BE2C (cell line): ENCODE measurements at regions not wholly inside any gene's neighbourhood (a gene's known extent, or its start where the extent isn't known, plus 50 kb on each side); places are given as distances from the start of the nearest gene placed in this dataset.

Experiments used
- DNase-seq: peaks from one replicate; pipeline ENCODE4 v3.0.0-alpha.2; 2020
- H3K27me3 ChIP-seq: fragments of 250-450 bp; sonication (Bioruptor Pico); 2 replicates; pipeline ENCODE4 v1.5.1; 2020; ENCODE audit warnings: mild to moderate bottlenecking
- H3K36me3 ChIP-seq: fragments of 250-450 bp; sonication (Bioruptor Pico); 2 replicates; pipeline ENCODE4 v1.5.1; 2020; ENCODE audit warnings: mild to moderate bottlenecking
- H3K4me1 ChIP-seq: fragments of 250-450 bp; sonication (Bioruptor Pico); 2 replicates; pipeline ENCODE4 v1.5.1; 2020
- H3K4me3 ChIP-seq: 2 replicates; pipeline ENCODE4 v1.5.1; 2011; ENCODE audit warnings: low read depth, low read length
- H3K9me3 ChIP-seq: fragments of 250-450 bp; sonication (Bioruptor Pico); 2 replicates; pipeline ENCODE4 v1.5.1; 2020
- TF ChIP-seq, protein P1 (sequence below): IDR thresholded peaks from 2 replicates; pipeline ENCODE4 v1.5.1; 2012; ENCODE audit warnings: mild to moderate bottlenecking, low read depth, low read length

- Histone ChIP-seq H3K36me3 (no peaks in the 10 kb centered on the region), H3K4me1 (no peaks in the 10 kb centered on the region), H3K4me3 (no peak overlapping the region), H3K27me3 (0 out of 2 replicates have a peak, but pooled peaks cover 5% of the 10 kb centered on the region), H3K9me3 (no peaks in the 10 kb centered on the region)
- TF ChIP-seq, protein P1, sequence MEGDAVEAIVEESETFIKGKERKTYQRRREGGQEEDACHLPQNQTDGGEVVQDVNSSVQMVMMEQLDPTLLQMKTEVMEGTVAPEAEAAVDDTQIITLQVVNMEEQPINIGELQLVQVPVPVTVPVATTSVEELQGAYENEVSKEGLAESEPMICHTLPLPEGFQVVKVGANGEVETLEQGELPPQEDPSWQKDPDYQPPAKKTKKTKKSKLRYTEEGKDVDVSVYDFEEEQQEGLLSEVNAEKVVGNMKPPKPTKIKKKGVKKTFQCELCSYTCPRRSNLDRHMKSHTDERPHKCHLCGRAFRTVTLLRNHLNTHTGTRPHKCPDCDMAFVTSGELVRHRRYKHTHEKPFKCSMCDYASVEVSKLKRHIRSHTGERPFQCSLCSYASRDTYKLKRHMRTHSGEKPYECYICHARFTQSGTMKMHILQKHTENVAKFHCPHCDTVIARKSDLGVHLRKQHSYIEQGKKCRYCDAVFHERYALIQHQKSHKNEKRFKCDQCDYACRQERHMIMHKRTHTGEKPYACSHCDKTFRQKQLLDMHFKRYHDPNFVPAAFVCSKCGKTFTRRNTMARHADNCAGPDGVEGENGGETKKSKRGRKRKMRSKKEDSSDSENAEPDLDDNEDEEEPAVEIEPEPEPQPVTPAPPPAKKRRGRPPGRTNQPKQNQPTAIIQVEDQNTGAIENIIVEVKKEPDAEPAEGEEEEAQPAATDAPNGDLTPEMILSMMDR: no peak
- no peak for DNase-seq
Observed at GRCh38 chr11:71076525-71077304, 175.7 kb downstream of the SHANK2 start.

DNA sequence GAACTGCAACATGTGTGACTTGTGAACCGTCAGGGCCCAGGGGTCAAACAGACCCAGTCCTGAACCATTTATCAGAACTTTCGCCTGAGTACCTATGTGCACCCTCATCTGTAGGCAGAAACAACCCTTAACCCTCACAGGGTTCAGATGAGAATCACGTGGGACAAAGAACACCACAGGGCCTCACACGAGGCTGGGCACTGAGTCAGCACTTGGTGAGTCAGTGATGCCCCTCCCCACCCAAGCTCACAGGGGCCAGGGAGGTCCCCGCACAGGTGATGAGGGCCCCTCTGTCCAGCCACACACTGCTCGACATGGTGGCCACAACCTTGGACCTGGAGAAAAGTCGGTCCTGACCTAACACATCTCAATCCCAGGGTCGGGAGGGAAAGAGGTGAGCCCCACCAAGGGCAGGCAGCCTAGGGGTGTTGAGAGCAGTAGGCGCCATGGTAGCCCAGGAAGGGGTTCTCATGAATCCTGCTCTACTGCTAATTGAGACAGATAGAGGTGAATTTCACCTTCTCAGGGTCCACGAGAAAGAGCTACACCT, 176.4 kb downstream of the SHANK2 start:
- H3K27me3 ChIP-seq: 0 out of 2 replicates have a peak, but pooled peaks cover 5% of the 10 kb centered on the region

GRCh38 chr11:71075116-71075720, 177.2 kb downstream of the SHANK2 start:
- Histone ChIP-seq H3K9me3 (no peaks in the 10 kb centered on the region), H3K27me3 (0 out of 2 replicates have a peak, but pooled peaks cover 5% of the 10 kb centered on the region), H3K4me3 (no peak overlapping the region), H3K4me1 (no peaks in the 10 kb centered on the region), H3K36me3 (no peaks in the 10 kb centered on the region)
- DNase-seq: no peak
- TF ChIP-seq, protein P1: no peak

More for the DNA sequence above, 176.4 kb downstream of the SHANK2 start:
- Histone ChIP-seq H3K4me1 (no peaks in the 10 kb centered on the region), H3K36me3 (no peaks in the 10 kb centered on the region), H3K9me3 (no peaks in the 10 kb centered on the region), H3K4me3 (no peak overlapping the region)
- no peak for DNase-seq
- TF ChIP-seq, protein P1: no peak

DNA sequence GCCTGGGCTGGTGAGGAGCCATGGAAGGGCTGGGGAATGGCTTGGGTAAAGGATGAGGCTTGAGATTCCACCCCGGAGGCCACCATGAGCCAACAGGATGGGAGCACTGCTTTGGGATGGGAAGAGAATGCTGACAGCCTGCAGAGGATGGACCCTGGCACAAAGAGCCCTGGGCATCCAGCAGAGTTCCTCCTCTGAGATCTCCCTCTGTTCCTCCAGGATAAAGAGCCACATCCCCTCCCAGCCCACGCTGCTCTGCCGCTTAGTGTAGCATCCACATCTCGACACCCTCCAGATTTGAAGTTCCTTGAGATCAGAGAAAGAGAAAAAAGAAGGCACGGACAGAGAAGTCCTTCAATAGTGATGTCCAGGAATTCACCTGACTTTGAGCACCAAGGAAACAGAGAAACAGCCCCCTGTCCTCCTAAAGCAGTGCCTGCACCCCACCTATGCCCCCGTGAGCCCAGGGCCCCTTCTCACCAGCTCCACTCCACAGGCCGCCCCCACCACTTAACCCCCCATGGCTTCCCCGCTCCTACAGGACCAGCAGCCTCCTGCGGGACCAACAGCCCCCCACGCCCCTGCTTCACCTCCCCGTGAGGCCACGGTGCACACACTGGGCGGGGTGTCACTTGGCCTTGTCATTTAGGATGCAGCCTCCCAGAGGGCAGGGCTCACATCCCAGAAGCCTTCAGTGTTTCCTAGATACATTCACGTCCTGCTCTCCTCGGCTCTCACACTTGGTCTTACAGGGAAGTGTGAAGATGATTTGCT, 180.5 kb downstream of the SHANK2 start:
- H3K27me3 ChIP-seq: 0 out of 2 replicates have a peak, but pooled peaks cover 5% of the 10 kb centered on the region
- no peaks in the 10 kb centered on the region for H3K4me1 ChIP-seq
- TF ChIP-seq, protein P1: no peak
- no peak overlapping the region for H3K4me3 ChIP-seq
- no peak for DNase-seq
- H3K36me3 ChIP-seq: no peaks in the 10 kb centered on the region
- H3K9me3 ChIP-seq: no peaks in the 10 kb centered on the region

DNA sequence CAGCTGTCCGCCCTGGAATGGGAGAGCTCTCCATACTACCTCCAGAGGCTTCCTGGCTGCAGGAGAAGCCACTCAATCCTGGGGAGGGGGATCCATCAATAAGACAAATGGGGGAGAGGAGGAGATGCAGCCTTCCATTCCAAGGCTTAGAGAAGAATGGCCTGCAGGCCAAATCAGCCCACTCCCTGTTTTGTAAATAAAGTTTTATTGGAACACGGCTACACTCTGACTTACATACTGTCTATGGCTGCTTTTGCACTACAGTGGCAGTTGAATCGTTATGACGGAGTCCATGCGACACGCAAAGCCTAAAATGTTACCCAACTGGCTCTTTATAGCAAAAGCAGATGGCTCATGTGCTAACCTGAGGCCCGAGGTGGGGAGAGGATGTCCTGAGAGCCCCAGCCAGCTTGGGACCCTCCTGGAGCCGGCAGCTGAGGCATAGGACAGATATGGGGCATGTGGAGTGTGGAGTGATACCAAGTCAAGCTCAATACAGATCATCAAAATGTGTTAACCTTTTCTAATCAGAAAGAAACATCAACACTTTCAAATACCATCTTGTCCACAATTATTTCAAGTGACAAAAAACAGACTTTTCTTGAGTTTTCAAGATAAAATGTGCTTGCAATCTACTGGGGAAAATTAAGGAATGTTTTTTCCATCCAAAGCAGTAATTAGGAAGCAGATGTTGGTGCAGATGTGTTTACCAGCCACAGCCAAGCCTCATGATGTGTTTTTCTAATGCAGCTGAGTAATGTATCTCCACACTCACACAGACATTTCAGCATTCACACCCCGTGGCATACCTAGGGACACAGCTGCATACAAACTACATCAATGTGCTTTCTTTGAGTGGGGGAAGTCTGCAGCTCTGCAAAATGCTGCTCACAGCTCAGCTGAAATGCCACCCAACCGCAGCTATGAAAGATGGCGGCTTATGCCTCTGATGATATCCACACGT, 181.6 kb downstream of the SHANK2 start:
- Histone ChIP-seq H3K4me3 (no peak overlapping the region), H3K9me3 (no peaks in the 10 kb centered on the region), H3K4me1 (no peaks in the 10 kb centered on the region), H3K27me3 (0 out of 2 replicates have a peak, but pooled peaks cover 1% of the 10 kb centered on the region), H3K36me3 (no peaks in the 10 kb centered on the region)
- DNase-seq: no peak
- TF ChIP-seq, protein P1: no peak
